ENCODE measurements at regions not wholly inside any gene's neighbourhood (a gene's known extent, or its start where the extent isn't known, plus 50 kb on each side); places are given as distances from the start of the nearest gene placed in this dataset.

- no peak for ATAC-seq
These were observed 436.8 kb upstream of the CWC22 start for GRCh38 chr2:180443888-180444287.

- ATAC-seq = no peak
These were observed 436.0 kb upstream of the CWC22 start for GRCh38 chr2:180442860-180443644.

GRCh38 chr2:180419212-180419611 is 412.1 kb upstream of the CWC22 start:
- no peak for ATAC-seq

GRCh38 chr2:180416627-180417026 is 409.5 kb upstream of the CWC22 start:
- ATAC-seq = no peak

GRCh38 chr2:180413336-180413735 is 406.2 kb upstream of the CWC22 start:
- ATAC-seq = no peak

- no peak for ATAC-seq
These were observed 405.1 kb upstream of the CWC22 start for GRCh38 chr2:180412219-180412618.

- ATAC-seq = no peak
These were observed 404.6 kb upstream of the CWC22 start for GRCh38 chr2:180411661-180412060.

- no peak for ATAC-seq
These were observed 399.6 kb upstream of the CWC22 start for GRCh38 chr2:180406687-180407086.

GRCh38 chr2:180405520-180405919 is 398.4 kb upstream of the CWC22 start:
- no peak for ATAC-seq

- no peak for ATAC-seq
These were observed 387.2 kb upstream of the CWC22 start for GRCh38 chr2:180394305-180394704.

GRCh38 chr2:180385601-180386201 is 378.6 kb upstream of the CWC22 start:
- no peak for ATAC-seq

GRCh38 chr2:180376066-180376465 is 369.0 kb upstream of the CWC22 start:
- ATAC-seq = no peak

- ATAC-seq = no peak
These were observed 367.6 kb upstream of the CWC22 start for GRCh38 chr2:180374502-180375281.

- ATAC-seq = no peak
These were observed 363.6 kb upstream of the CWC22 start for GRCh38 chr2:180370511-180371205.

- no peak for ATAC-seq
These were observed 361.8 kb upstream of the CWC22 start for GRCh38 chr2:180368881-180369280.

- no peak for ATAC-seq
These were observed 360.7 kb upstream of the CWC22 start for GRCh38 chr2:180367815-180368214.

- ATAC-seq = no peak
These were observed 359.4 kb upstream of the CWC22 start for GRCh38 chr2:180366481-180366880.

- ATAC-seq = no peak
These were observed 357.6 kb upstream of the CWC22 start for GRCh38 chr2:180364719-180365118.

- no peak for ATAC-seq
These were observed 353.2 kb upstream of the CWC22 start for GRCh38 chr2:180360283-180360618.

- ATAC-seq = no peak
These were observed 352.6 kb upstream of the CWC22 start for GRCh38 chr2:180359522-180360282.

- no peak for ATAC-seq
These were observed 351.4 kb upstream of the CWC22 start for GRCh38 chr2:180358458-180358857.

- no peak for ATAC-seq
These were observed 349.6 kb upstream of the CWC22 start for GRCh38 chr2:180356676-180357075.

GRCh38 chr2:180352620-180353019 is 345.5 kb upstream of the CWC22 start:
- ATAC-seq = no peak

Data from activated CD4-positive, CD25-positive, alpha-beta regulatory T cell treated with anti-CD3 and anti-CD28 coated beads, Interleukin-2, amount 50 U/mL, for 24 hours (primary cell).